ENCODE measurements at regions not wholly inside any gene's neighbourhood (a gene's known extent, or its start where the extent isn't known, plus 50 kb on each side); places are given as distances from the start of the nearest gene placed in this dataset.

DNA sequence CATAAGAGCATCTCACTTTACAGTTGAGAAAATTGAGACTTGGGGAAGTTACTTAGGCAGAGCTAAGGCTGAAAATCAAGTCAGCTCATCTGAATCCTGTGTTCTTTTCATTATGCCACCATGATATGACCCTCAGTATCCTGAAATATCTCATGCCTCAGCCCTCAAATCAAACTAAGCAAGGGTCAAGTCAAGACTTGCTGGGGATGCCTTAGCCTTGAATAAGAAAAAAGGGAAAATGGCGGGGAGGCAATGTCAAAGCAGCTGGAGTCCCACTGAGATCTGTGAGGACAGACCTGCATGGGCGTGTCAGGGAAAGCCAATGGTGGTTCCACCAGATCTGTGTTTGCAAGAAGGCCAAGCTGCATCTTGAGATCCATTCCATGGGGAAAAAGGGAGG is 91.0 kb upstream of the CACUL1 start:
- TF ChIP-seq, protein P1, sequence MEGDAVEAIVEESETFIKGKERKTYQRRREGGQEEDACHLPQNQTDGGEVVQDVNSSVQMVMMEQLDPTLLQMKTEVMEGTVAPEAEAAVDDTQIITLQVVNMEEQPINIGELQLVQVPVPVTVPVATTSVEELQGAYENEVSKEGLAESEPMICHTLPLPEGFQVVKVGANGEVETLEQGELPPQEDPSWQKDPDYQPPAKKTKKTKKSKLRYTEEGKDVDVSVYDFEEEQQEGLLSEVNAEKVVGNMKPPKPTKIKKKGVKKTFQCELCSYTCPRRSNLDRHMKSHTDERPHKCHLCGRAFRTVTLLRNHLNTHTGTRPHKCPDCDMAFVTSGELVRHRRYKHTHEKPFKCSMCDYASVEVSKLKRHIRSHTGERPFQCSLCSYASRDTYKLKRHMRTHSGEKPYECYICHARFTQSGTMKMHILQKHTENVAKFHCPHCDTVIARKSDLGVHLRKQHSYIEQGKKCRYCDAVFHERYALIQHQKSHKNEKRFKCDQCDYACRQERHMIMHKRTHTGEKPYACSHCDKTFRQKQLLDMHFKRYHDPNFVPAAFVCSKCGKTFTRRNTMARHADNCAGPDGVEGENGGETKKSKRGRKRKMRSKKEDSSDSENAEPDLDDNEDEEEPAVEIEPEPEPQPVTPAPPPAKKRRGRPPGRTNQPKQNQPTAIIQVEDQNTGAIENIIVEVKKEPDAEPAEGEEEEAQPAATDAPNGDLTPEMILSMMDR (IDR thresholded peaks at IDR 0.05 in 2 of 3, conservative IDR thresholded peaks at IDR 0.05 in 1 of 3; ENCODE audit: borderline replicate concordance in 1 of 3, insufficient read depth in 1 of 3, low read depth in 2 of 3, low read length in 2 of 3), result no peak
- TF ChIP-seq, protein P2, sequence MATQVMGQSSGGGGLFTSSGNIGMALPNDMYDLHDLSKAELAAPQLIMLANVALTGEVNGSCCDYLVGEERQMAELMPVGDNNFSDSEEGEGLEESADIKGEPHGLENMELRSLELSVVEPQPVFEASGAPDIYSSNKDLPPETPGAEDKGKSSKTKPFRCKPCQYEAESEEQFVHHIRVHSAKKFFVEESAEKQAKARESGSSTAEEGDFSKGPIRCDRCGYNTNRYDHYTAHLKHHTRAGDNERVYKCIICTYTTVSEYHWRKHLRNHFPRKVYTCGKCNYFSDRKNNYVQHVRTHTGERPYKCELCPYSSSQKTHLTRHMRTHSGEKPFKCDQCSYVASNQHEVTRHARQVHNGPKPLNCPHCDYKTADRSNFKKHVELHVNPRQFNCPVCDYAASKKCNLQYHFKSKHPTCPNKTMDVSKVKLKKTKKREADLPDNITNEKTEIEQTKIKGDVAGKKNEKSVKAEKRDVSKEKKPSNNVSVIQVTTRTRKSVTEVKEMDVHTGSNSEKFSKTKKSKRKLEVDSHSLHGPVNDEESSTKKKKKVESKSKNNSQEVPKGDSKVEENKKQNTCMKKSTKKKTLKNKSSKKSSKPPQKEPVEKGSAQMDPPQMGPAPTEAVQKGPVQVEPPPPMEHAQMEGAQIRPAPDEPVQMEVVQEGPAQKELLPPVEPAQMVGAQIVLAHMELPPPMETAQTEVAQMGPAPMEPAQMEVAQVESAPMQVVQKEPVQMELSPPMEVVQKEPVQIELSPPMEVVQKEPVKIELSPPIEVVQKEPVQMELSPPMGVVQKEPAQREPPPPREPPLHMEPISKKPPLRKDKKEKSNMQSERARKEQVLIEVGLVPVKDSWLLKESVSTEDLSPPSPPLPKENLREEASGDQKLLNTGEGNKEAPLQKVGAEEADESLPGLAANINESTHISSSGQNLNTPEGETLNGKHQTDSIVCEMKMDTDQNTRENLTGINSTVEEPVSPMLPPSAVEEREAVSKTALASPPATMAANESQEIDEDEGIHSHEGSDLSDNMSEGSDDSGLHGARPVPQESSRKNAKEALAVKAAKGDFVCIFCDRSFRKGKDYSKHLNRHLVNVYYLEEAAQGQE (IDR thresholded peaks at IDR 0.05; ENCODE audit: low read depth), result no peak
- TF ChIP-seq ZFX (IDR thresholded peaks at IDR 0.05) (no peak), CEBPB (IDR thresholded peaks at IDR 0.05; ENCODE audit: low read depth) (no peak), EZH2 (IDR thresholded peaks at IDR 0.05) (no peak), SP1 (IDR thresholded peaks at IDR 0.05; ENCODE audit: low read depth) (no peak), POLR2AphosphoS5 (IDR thresholded peaks at IDR 0.05; ENCODE audit: low read depth, low read length) (no peak), POLR2A (IDR thresholded peaks at IDR 0.05; ENCODE audit: borderline replicate concordance, extremely low read depth, insufficient read depth, insufficient read length) (no peak), CBX3 (IDR thresholded peaks at IDR 0.05; ENCODE audit: low read depth) (no peak)
- TF ChIP-seq, protein P3, sequence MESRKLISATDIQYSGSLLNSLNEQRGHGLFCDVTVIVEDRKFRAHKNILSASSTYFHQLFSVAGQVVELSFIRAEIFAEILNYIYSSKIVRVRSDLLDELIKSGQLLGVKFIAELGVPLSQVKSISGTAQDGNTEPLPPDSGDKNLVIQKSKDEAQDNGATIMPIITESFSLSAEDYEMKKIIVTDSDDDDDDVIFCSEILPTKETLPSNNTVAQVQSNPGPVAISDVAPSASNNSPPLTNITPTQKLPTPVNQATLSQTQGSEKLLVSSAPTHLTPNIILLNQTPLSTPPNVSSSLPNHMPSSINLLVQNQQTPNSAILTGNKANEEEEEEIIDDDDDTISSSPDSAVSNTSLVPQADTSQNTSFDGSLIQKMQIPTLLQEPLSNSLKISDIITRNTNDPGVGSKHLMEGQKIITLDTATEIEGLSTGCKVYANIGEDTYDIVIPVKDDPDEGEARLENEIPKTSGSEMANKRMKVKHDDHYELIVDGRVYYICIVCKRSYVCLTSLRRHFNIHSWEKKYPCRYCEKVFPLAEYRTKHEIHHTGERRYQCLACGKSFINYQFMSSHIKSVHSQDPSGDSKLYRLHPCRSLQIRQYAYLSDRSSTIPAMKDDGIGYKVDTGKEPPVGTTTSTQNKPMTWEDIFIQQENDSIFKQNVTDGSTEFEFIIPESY (IDR thresholded peaks at IDR 0.05; ENCODE audit: extremely low read depth, insufficient replicate concordance, low read length), result no peak

Measured in HCT116 (cell line).